Stimulated activated memory B cell treated with anti-CD40 and anti-IgM and Interleukin-4, amounts not matched to agents 10 μg/mL and 1 μg/mL and 100 μg/mL, for 72 hours (primary cell): ENCODE measurements at regions not wholly inside any gene's neighbourhood (a gene's known extent, or its start where the extent isn't known, plus 50 kb on each side); places are given as distances from the start of the nearest gene placed in this dataset.
A peak's percentile ranks its signal among the peaks of the same experiment; 100 is the strongest.
"Not testable (repeated sequence)": the region's sequence is repeated elsewhere in the genome, so short reads cannot be mapped to it uniquely, and the experiment has no call there.

ENCODE experiments used
- ATAC-seq: fragments of 150-1000 bp; cut with Tn5 transposase; 2 replicates; pipeline ENCODE4 v1.10.0; 2021
- H3K27ac Mint-ChIP-seq: one replicate; pipeline ENCODE4 v1.8.0; 2022; ENCODE audit warnings: mild to moderate bottlenecking, mixed read lengths
- H3K27me3 Mint-ChIP-seq: one replicate; pipeline ENCODE4 v1.8.0; 2022; ENCODE audit warnings: mixed read lengths
- H3K36me3 Mint-ChIP-seq: one replicate; pipeline ENCODE4 v1.8.0; 2022; ENCODE audit warnings: mixed read lengths
- H3K4me1 Mint-ChIP-seq: one replicate; pipeline ENCODE4 v1.8.0; 2022; ENCODE audit warnings: mixed read lengths
- H3K4me3 Mint-ChIP-seq: one replicate; pipeline ENCODE4 v1.8.0; 2022; ENCODE audit warnings: mild to moderate bottlenecking, moderate library complexity, mixed read lengths
- H3K9me3 Mint-ChIP-seq: one replicate; pipeline ENCODE4 v1.8.0; 2022; ENCODE audit warnings: mixed read lengths

- Mint-ChIP-seq H3K27ac (no peak overlapping the region), H3K27me3 (peaks cover 10% of the 10 kb centered on the region), H3K9me3 (no peaks in the 10 kb centered on the region), H3K36me3 (no peaks in the 10 kb centered on the region), H3K4me3 (no peak overlapping the region), H3K4me1 (no peaks in the 10 kb centered on the region)
- no peak for ATAC-seq
Measured at GRCh38 chr6:160804639-160805038, 102.6 kb downstream of the PLG start.

GRCh38 chr6:160808263-160808662, 106.2 kb downstream of the PLG start:
- no peak overlapping the region for H3K27ac Mint-ChIP-seq
- no peak overlapping the region for H3K4me3 Mint-ChIP-seq
- H3K36me3 Mint-ChIP-seq: no peaks in the 10 kb centered on the region
- no peaks in the 10 kb centered on the region for H3K9me3 Mint-ChIP-seq
- no peak for ATAC-seq
- peaks cover 10% of the 10 kb centered on the region for H3K27me3 Mint-ChIP-seq
- H3K4me1 Mint-ChIP-seq: no peaks in the 10 kb centered on the region

- ATAC-seq: no peak
- peaks cover 10% of the 10 kb centered on the region for H3K27me3 Mint-ChIP-seq
- no peak overlapping the region for H3K27ac Mint-ChIP-seq
- H3K4me3 Mint-ChIP-seq: no peak overlapping the region
- no peaks in the 10 kb centered on the region for H3K36me3 Mint-ChIP-seq
- H3K4me1 Mint-ChIP-seq: no peaks in the 10 kb centered on the region
- peaks cover 2% of the 10 kb centered on the region for H3K9me3 Mint-ChIP-seq
Measured at GRCh38 chr6:160810238-160810637, 108.2 kb downstream of the PLG start.

- no peak for ATAC-seq
- Mint-ChIP-seq H3K27me3 (no peaks in the 10 kb centered on the region), H3K9me3 (peaks cover 2% of the 10 kb centered on the region), H3K36me3 (no peaks in the 10 kb centered on the region), H3K4me1 (no peaks in the 10 kb centered on the region), H3K27ac (no peak overlapping the region), H3K4me3 (no peak overlapping the region)
Measured at GRCh38 chr6:160812097-160812496, 110.1 kb downstream of the PLG start.

GRCh38 chr6:160818934-160819333, 116.9 kb downstream of the PLG start:
- Mint-ChIP-seq H3K36me3 (no peaks in the 10 kb centered on the region), H3K4me1 (no peaks in the 10 kb centered on the region), H3K27ac (no peak overlapping the region), H3K27me3 (no peaks in the 10 kb centered on the region), H3K9me3 (peaks cover 9% of the 10 kb centered on the region), H3K4me3 (no peak overlapping the region)
- no peak for ATAC-seq

- not testable (repeated sequence) for H3K36me3 Mint-ChIP-seq, H3K4me1 Mint-ChIP-seq, H3K9me3 Mint-ChIP-seq, H3K4me3 Mint-ChIP-seq, H3K27ac Mint-ChIP-seq, ATAC-seq, H3K27me3 Mint-ChIP-seq
Measured at GRCh38 chr6:160820661-160821060, 118.6 kb downstream of the PLG start.

- no peaks in the 10 kb centered on the region for H3K27me3 Mint-ChIP-seq
- H3K4me3 Mint-ChIP-seq: no peak overlapping the region
Measured at GRCh38 chr6:160831739-160832138, 129.7 kb downstream of the PLG start.

GRCh38 chr6:160832422-160832821, 130.4 kb downstream of the PLG start:
- H3K27ac Mint-ChIP-seq: no peak overlapping the region
- no peaks in the 10 kb centered on the region for H3K27me3 Mint-ChIP-seq
- H3K9me3 Mint-ChIP-seq: no peaks in the 10 kb centered on the region
- no peaks in the 10 kb centered on the region for H3K36me3 Mint-ChIP-seq
- no peaks in the 10 kb centered on the region for H3K4me1 Mint-ChIP-seq
- no peak overlapping the region for H3K4me3 Mint-ChIP-seq
- ATAC-seq: no peak

More at GRCh38 chr6:160831739-160832138, 129.7 kb downstream of the PLG start:
- ATAC-seq: no peak
- Mint-ChIP-seq H3K9me3 (no peaks in the 10 kb centered on the region), H3K27ac (no peak overlapping the region), H3K4me1 (no peaks in the 10 kb centered on the region), H3K36me3 (no peaks in the 10 kb centered on the region)

GRCh38 chr6:160837146-160837545, 135.1 kb downstream of the PLG start:
- Mint-ChIP-seq H3K4me3 (no peak overlapping the region), H3K4me1 (no peaks in the 10 kb centered on the region), H3K27me3 (no peaks in the 10 kb centered on the region), H3K36me3 (no peaks in the 10 kb centered on the region), H3K9me3 (no peaks in the 10 kb centered on the region), H3K27ac (no peak overlapping the region)
- ATAC-seq: no peak

GRCh38 chr6:160851031-160851430, 140.5 kb upstream of the MAP3K4 start:
- no peak for ATAC-seq
- H3K36me3 Mint-ChIP-seq: no peaks in the 10 kb centered on the region

GRCh38 chr6:160853946-160854345, 137.6 kb upstream of the MAP3K4 start:
- no peaks in the 10 kb centered on the region for H3K36me3 Mint-ChIP-seq
- H3K9me3 Mint-ChIP-seq: no peaks in the 10 kb centered on the region
- H3K27ac Mint-ChIP-seq: no peak overlapping the region
- H3K27me3 Mint-ChIP-seq: no peaks in the 10 kb centered on the region
- ATAC-seq: no peak
- H3K4me1 Mint-ChIP-seq: no peaks in the 10 kb centered on the region
- no peak overlapping the region for H3K4me3 Mint-ChIP-seq

More at GRCh38 chr6:160851031-160851430, 140.5 kb upstream of the MAP3K4 start:
- no peak overlapping the region for H3K4me3 Mint-ChIP-seq
- H3K27ac Mint-ChIP-seq: no peak overlapping the region
- no peaks in the 10 kb centered on the region for H3K27me3 Mint-ChIP-seq
- H3K9me3 Mint-ChIP-seq: no peaks in the 10 kb centered on the region
- no peaks in the 10 kb centered on the region for H3K4me1 Mint-ChIP-seq

GRCh38 chr6:160858886-160859285, 132.7 kb upstream of the MAP3K4 start:
- H3K36me3 Mint-ChIP-seq: no peaks in the 10 kb centered on the region
- no peak for ATAC-seq
- H3K9me3 Mint-ChIP-seq: no peaks in the 10 kb centered on the region
- no peak overlapping the region for H3K4me3 Mint-ChIP-seq
- no peaks in the 10 kb centered on the region for H3K4me1 Mint-ChIP-seq
- no peaks in the 10 kb centered on the region for H3K27me3 Mint-ChIP-seq
- no peak overlapping the region for H3K27ac Mint-ChIP-seq

- Mint-ChIP-seq H3K4me3 (no peak overlapping the region), H3K36me3 (no peaks in the 10 kb centered on the region), H3K9me3 (no peaks in the 10 kb centered on the region), H3K27me3 (no peaks in the 10 kb centered on the region), H3K27ac (no peak overlapping the region), H3K4me1 (no peaks in the 10 kb centered on the region)
- ATAC-seq: no peak
Measured at GRCh38 chr6:160859822-160860221, 131.7 kb upstream of the MAP3K4 start.

GRCh38 chr6:160861824-160862223, 129.7 kb upstream of the MAP3K4 start:
- H3K9me3 Mint-ChIP-seq: no peaks in the 10 kb centered on the region
- no peaks in the 10 kb centered on the region for H3K36me3 Mint-ChIP-seq
- no peak overlapping the region for H3K27ac Mint-ChIP-seq
- ATAC-seq: no peak
- no peak overlapping the region for H3K4me3 Mint-ChIP-seq
- no peaks in the 10 kb centered on the region for H3K27me3 Mint-ChIP-seq
- no peaks in the 10 kb centered on the region for H3K4me1 Mint-ChIP-seq

GRCh38 chr6:160863782-160864181, 127.8 kb upstream of the MAP3K4 start:
- Mint-ChIP-seq H3K36me3 (no peaks in the 10 kb centered on the region), H3K9me3 (no peaks in the 10 kb centered on the region), H3K27me3 (no peaks in the 10 kb centered on the region), H3K4me3 (no peak overlapping the region), H3K27ac (no peak overlapping the region), H3K4me1 (no peaks in the 10 kb centered on the region)
- ATAC-seq: peak; percentile 39

- H3K4me3 Mint-ChIP-seq: no peak overlapping the region
- H3K36me3 Mint-ChIP-seq: no peaks in the 10 kb centered on the region
- H3K27ac Mint-ChIP-seq: no peak overlapping the region
- no peaks in the 10 kb centered on the region for H3K4me1 Mint-ChIP-seq
- no peak for ATAC-seq
- H3K9me3 Mint-ChIP-seq: no peaks in the 10 kb centered on the region
- peaks cover 2% of the 10 kb centered on the region for H3K27me3 Mint-ChIP-seq
Measured at GRCh38 chr6:160871320-160871719, 120.2 kb upstream of the MAP3K4 start.

- Mint-ChIP-seq H3K9me3 (peaks cover 2% of the 10 kb centered on the region), H3K4me1 (no peaks in the 10 kb centered on the region)
Measured at GRCh38 chr6:160881148-160881808, 110.3 kb upstream of the MAP3K4 start.

More at GRCh38 chr6:160881148-160881808, 110.3 kb upstream of the MAP3K4 start:
- H3K36me3 Mint-ChIP-seq: no peaks in the 10 kb centered on the region
- no peak overlapping the region for H3K4me3 Mint-ChIP-seq
- peaks cover 8% of the 10 kb centered on the region for H3K27me3 Mint-ChIP-seq
- H3K27ac Mint-ChIP-seq: no peak overlapping the region
- no peak for ATAC-seq
